SK-N-SH (cell line): ENCODE measurements at regions not wholly inside any gene's neighbourhood (a gene's known extent, or its start where the extent isn't known, plus 50 kb on each side); places are given as distances from the start of the nearest gene placed in this dataset.

ENCODE experiments used
- CTCF ChIA-PET: fragments of 300-600, 350-600 bp; formaldehyde crosslinking; extraction: SDS; loops from one replicate; lab custom pipeline; 2021; lab: Yijun Ruan, JAX
- POLR2A ChIA-PET: fragments of 350-600 bp; sonication (Branson Sonifier 250); formaldehyde crosslinking; extraction: SDS; loops from one replicate; lab custom pipeline; 2020; ENCODE audit warnings: antibody characterized with exemption, inconsistent platforms; lab: Yijun Ruan, JAX
- DNase-seq: peaks from one replicate; pipeline ENCODE4 v3.0.0; 2012
- H2AFZ ChIP-seq: fragments of 200-600 bp; sonication (generic); 2 replicates; pipeline ENCODE4 v1.8.1; 2016; ENCODE audit warnings: antibody characterized with exemption, mild to moderate bottlenecking, low read depth
- H3F3A ChIP-seq: fragments of 200-600 bp; sonication (generic); replicated peaks from 2 replicates; pipeline ENCODE3; 2016; ENCODE audit warnings: antibody characterized with exemption, mild to moderate bottlenecking; ENCODE audit not compliant: insufficient read depth
- H3K27ac ChIP-seq, 2 experiments: fragments of 200-500 bp in 1 of 2; fragments of 200-600 bp in 1 of 2; sonication (Bioruptor generic) in 1 of 2; sonication (generic), shearing (Covaris generic) in 1 of 2; 2 replicates each; pipeline versions ENCODE4 v1.5.1 to v1.6.1; 2014 to 2016; ENCODE audit warnings: low read depth in 2 of 2, inconsistent platforms in 1 of 2, low read length in 1 of 2, mild to moderate bottlenecking in 1 of 2, mixed read lengths in 1 of 2
- H3K27me3 ChIP-seq: fragments of 200-600 bp; sonication (generic), shearing (Covaris generic); 2 replicates; pipeline ENCODE4 v1.6.1; 2016; ENCODE audit warnings: mixed run types; ENCODE audit not compliant: insufficient read depth
- H3K36me3 ChIP-seq, 2 experiments: fragments of 200-500 bp in 1 of 2; fragments of 200-600 bp in 1 of 2; sonication (Bioruptor generic) in 1 of 2; sonication (generic) in 1 of 2; replicated peaks in 1 of 2; 2 replicates each; pipeline versions ENCODE3 to v1.5.1; 2014 to 2016; ENCODE audit warnings: low read length in 1 of 2, mild to moderate bottlenecking in 1 of 2; ENCODE audit not compliant: insufficient read depth in 2 of 2, control insufficient read depth in 1 of 2
- H3K4me1 ChIP-seq, 2 experiments: fragments of 200-500 bp in 1 of 2; fragments of 200-600 bp in 1 of 2; sonication (Bioruptor generic) in 1 of 2; sonication (generic), shearing (Covaris generic) in 1 of 2; 2 replicates each; pipeline versions ENCODE4 v1.5.1 to v1.6.1; 2014 to 2016; ENCODE audit warnings: low read depth in 1 of 2, low read length in 1 of 2, mixed run types in 1 of 2; ENCODE audit not compliant: insufficient read depth in 2 of 2, control insufficient read depth in 1 of 2
- H3K4me2 ChIP-seq: fragments of 200-600 bp; sonication (generic), shearing (Covaris generic); 2 replicates; pipeline ENCODE4 v1.6.1; 2017; ENCODE audit warnings: mixed run types
- H3K4me3 ChIP-seq, 2 experiments: fragments of 200-500 bp in 1 of 2; fragments of 200-600 bp in 1 of 2; sonication (Bioruptor generic) in 1 of 2; sonication (generic), shearing (Covaris generic) in 1 of 2; 2 replicates each; pipeline versions ENCODE4 v1.5.1 to v1.8.1; 2014 to 2016; ENCODE audit warnings: low read depth in 2 of 2, inconsistent platforms in 1 of 2, low read length in 1 of 2, mild to moderate bottlenecking in 1 of 2, mixed read lengths in 1 of 2, moderate library complexity in 1 of 2
- H3K79me2 ChIP-seq: fragments of 200-600 bp; sonication (generic); 2 replicates; pipeline ENCODE4 v1.8.1; 2017; ENCODE audit warnings: mild to moderate bottlenecking; ENCODE audit not compliant: insufficient read depth
- H3K9ac ChIP-seq: fragments of 200-600 bp; sonication (generic); 2 replicates; pipeline ENCODE4 v1.6.1; 2017; ENCODE audit warnings: mixed run types
- H3K9me2 ChIP-seq: fragments of 200-600 bp; sonication (generic); 2 replicates; pipeline ENCODE4 v1.6.1; 2017; ENCODE audit warnings: mixed run types
- H3K9me3 ChIP-seq: fragments of 200-600 bp; sonication (generic); 2 replicates; pipeline ENCODE4 v1.6.1; 2017; ENCODE audit warnings: mixed run types, mild to moderate bottlenecking, moderate library complexity
- H4K20me1 ChIP-seq: fragments of 200-600 bp; sonication (generic); 2 replicates; pipeline ENCODE4 v1.6.1; 2017; ENCODE audit warnings: mild to moderate bottlenecking, mixed run types; ENCODE audit not compliant: insufficient read depth
- CTCF ChIP-seq: fragments of 200-600 bp; sonication (generic); IDR thresholded peaks from 2 replicates; pipeline ENCODE4 v1.6.1; 2017; ENCODE audit warnings: antibody characterized with exemption, mild to moderate bottlenecking, moderate library complexity
- EZH2phosphoT487 ChIP-seq: fragments of 200-600 bp; sonication (generic); IDR thresholded peaks from 2 replicates; pipeline ENCODE4 v1.6.1; 2017; ENCODE audit warnings: low read depth, mixed run types, mild to moderate bottlenecking, antibody characterized with exemption, moderate library complexity, borderline replicate concordance
- FOXJ3 ChIP-seq: sonication (generic); formaldehyde crosslinking; IDR thresholded peaks from 2 replicates; pipeline ENCODE4 v1.5.1; 2020; ENCODE audit warnings: mild to moderate bottlenecking, missing genetic modification reagents
- FOXM1 ChIP-seq: IDR thresholded peaks from 2 replicates; pipeline ENCODE4 v1.4.0; 2012; ENCODE audit warnings: low read depth, mild to moderate bottlenecking
- GABPA ChIP-seq: IDR thresholded peaks from 2 replicates; pipeline ENCODE4 v1.4.0; 2012; ENCODE audit warnings: low read depth, mild to moderate bottlenecking
- IRF3 ChIP-seq: fragments of 150-350 bp; IDR thresholded peaks from 2 replicates; pipeline ENCODE4 v1.6.1; 2016; ENCODE audit warnings: mild to moderate bottlenecking, low read depth, low read length
- MAX ChIP-seq: IDR thresholded peaks from 2 replicates; pipeline ENCODE4 v1.4.0; 2012; ENCODE audit warnings: low read depth
- MXI1 ChIP-seq: IDR thresholded peaks from 2 replicates; pipeline ENCODE4 v1.6.1; 2012; ENCODE audit warnings: mild to moderate bottlenecking, low read depth, low read length, improper control_type of control experiment
- NFIC ChIP-seq: IDR thresholded peaks from 2 replicates; pipeline ENCODE4 v1.4.0; 2012; ENCODE audit warnings: borderline replicate concordance
- RAD21 ChIP-seq: IDR thresholded peaks from 2 replicates; pipeline ENCODE4 v1.6.1; 2012; ENCODE audit warnings: mild to moderate bottlenecking, low read length
- REST ChIP-seq: IDR thresholded peaks from 2 replicates; pipeline ENCODE4 v1.6.1; 2012; ENCODE audit warnings: mild to moderate bottlenecking, low read depth, low read length, moderate library complexity
- SMC3 ChIP-seq: IDR thresholded peaks from 2 replicates; pipeline ENCODE4 v1.6.1; 2012; ENCODE audit warnings: low read depth, low read length, improper control_type of control experiment
- TCF12 ChIP-seq: IDR thresholded peaks from 2 replicates; pipeline ENCODE4 v1.4.0; 2012
- TEAD4 ChIP-seq: IDR thresholded peaks from 2 replicates; pipeline ENCODE4 v1.4.0; 2012; ENCODE audit warnings: mild to moderate bottlenecking, borderline replicate concordance; ENCODE audit not compliant: insufficient read depth
- USF1 ChIP-seq: IDR thresholded peaks from 2 replicates; pipeline ENCODE4 v1.4.0; 2012; ENCODE audit warnings: low read depth, borderline replicate concordance
- USF2 ChIP-seq: fragments of 150-350 bp; IDR thresholded peaks from 2 replicates; pipeline ENCODE4 v1.6.1; 2017; ENCODE audit warnings: antibody characterized with exemption, low read length, low read depth, borderline replicate concordance
- ZBTB33 ChIP-seq: IDR thresholded peaks from 2 replicates; pipeline ENCODE4 v1.4.0; 2012; ENCODE audit warnings: low read depth, borderline replicate concordance
- WGBS: methylation state at CpG from one replicate; pipeline ENCODE4 v1.1.6; 2017; ENCODE audit warnings: low lambda C conversion rate; 5-methylcytosine and 5-hydroxymethylcytosine counted together

GRCh38 chr14:24726480-24726879 lies 92.5 kb upstream of the GZMB start:
- WGBS = no CpG with 5 or more reads among the region's 7 CpGs
- TF ChIP-seq TEAD4 (no peak), FOXJ3 (CRISPR knock-in tag) (no peak), SMC3 (no peak), TCF12 (no peak), ZBTB33 (no peak), RAD21 (no peak), EZH2phosphoT487 (no peak), IRF3 (no peak), CTCF (no peak), MAX (no peak), MXI1 (no peak), NFIC (no peak)
- H3K36me3 ChIP-seq = no peaks in the 10 kb centered on the region
- POLR2A ChIA-PET = no interaction called here
- no peak for DNase-seq
- H4K20me1 ChIP-seq = no peaks in the 10 kb centered on the region
- H3K9me3 ChIP-seq = no peaks in the 10 kb centered on the region
- H3K9ac ChIP-seq = no peak overlapping the region
- H3F3A ChIP-seq = no peaks in the 10 kb centered on the region
- no peak overlapping the region for H2AFZ ChIP-seq
- H3K9me2 ChIP-seq = no peaks in the 10 kb centered on the region
- H3K4me1 ChIP-seq = no peaks in the 10 kb centered on the region
- no peaks in the 10 kb centered on the region for H3K27me3 ChIP-seq
- no peak overlapping the region for H3K4me3 ChIP-seq
- H3K27ac ChIP-seq = no peak overlapping the region
- H3K79me2 ChIP-seq = no peaks in the 10 kb centered on the region
- H3K4me2 ChIP-seq = no peak overlapping the region
- CTCF ChIA-PET = interaction anchor here (1.4 to 10.1 kb wide), 3 partner anchors 8 to 47 kb away, joined by 3 to 59 read pairs (median 5); no protein-coding TSS in a partner anchor

- no peaks in the 10 kb centered on the region for H3K9me3 ChIP-seq
- no peak overlapping the region for H3K4me2 ChIP-seq
- no peaks in the 10 kb centered on the region for H3K79me2 ChIP-seq
- H3K9me2 ChIP-seq = no peaks in the 10 kb centered on the region
- H4K20me1 ChIP-seq = no peaks in the 10 kb centered on the region
- H3K27ac ChIP-seq = no peak overlapping the region
- CTCF ChIA-PET = interaction anchor here (1.0 to 10.1 kb wide), 4 partner anchors 9 to 46 kb away, joined by 3 to 59 read pairs (median 4); no protein-coding TSS in a partner anchor
- no peak overlapping the region for H3K4me3 ChIP-seq
- no peak overlapping the region for H3K9ac ChIP-seq
- POLR2A ChIA-PET = no interaction called here
- no peaks in the 10 kb centered on the region for H3K4me1 ChIP-seq
- no peak overlapping the region for H2AFZ ChIP-seq
- H3K27me3 ChIP-seq = no peaks in the 10 kb centered on the region
- H3K36me3 ChIP-seq = no peaks in the 10 kb centered on the region
- DNase-seq = no peak
- H3F3A ChIP-seq = no peaks in the 10 kb centered on the region
- 3% methylated on average over 3 of the region's 3 CpGs for WGBS
- no peak for TF ChIP-seq MXI1
- no peak for TF ChIP-seq RAD21
- TF ChIP-seq USF1 = no peak
- TF ChIP-seq FOXM1 = no peak
- no peak for TF ChIP-seq USF2
- no peak for TF ChIP-seq REST
- TF ChIP-seq GABPA = no peak
Observed at GRCh38 chr14:24725311-24725710, 91.3 kb upstream of the GZMB start.
